ENCODE measurements at regions not wholly inside any gene's neighbourhood (a gene's known extent, or its start where the extent isn't known, plus 50 kb on each side); places are given as distances from the start of the nearest gene placed in this dataset.

GRCh38 chr7:84249656-84250055, 55.1 kb upstream of the SEMA3A start:
- no peak overlapping the region for H3K4me3 ChIP-seq (ENCODE audit: control insufficient read depth, low read depth, low read length)
- no peak for TF ChIP-seq CTCF (conservative IDR thresholded peaks at IDR 0.05; ENCODE audit: control insufficient read depth, insufficient read depth, low read depth, low read length)
- DNase-seq (ENCODE audit: low read depth), result no peak

GRCh38 chr7:84248843-84249242, 54.3 kb upstream of the SEMA3A start:
- no peak for DNase-seq (ENCODE audit: low read depth)
- TF ChIP-seq CTCF (conservative IDR thresholded peaks at IDR 0.05; ENCODE audit: control insufficient read depth, insufficient read depth, low read depth, low read length), result no peak
- no peak overlapping the region for H3K4me3 ChIP-seq (ENCODE audit: control insufficient read depth, low read depth, low read length)

- no peak overlapping the region for H3K4me3 ChIP-seq (ENCODE audit: control insufficient read depth, low read depth, low read length)
- DNase-seq (ENCODE audit: low read depth), result no peak
Observed at GRCh38 chr7:84248267-84248666, 53.7 kb upstream of the SEMA3A start.

GRCh38 chr7:84247591-84247990, 53.0 kb upstream of the SEMA3A start:
- DNase-seq (ENCODE audit: low read depth), result peak; percentile 81
- no peak overlapping the region for H3K4me3 ChIP-seq (ENCODE audit: control insufficient read depth, low read depth, low read length)
- TF ChIP-seq CTCF (conservative IDR thresholded peaks at IDR 0.05; ENCODE audit: control insufficient read depth, insufficient read depth, low read depth, low read length), result peak; percentile 17

More at GRCh38 chr7:84248267-84248666, 53.7 kb upstream of the SEMA3A start:
- TF ChIP-seq CTCF (conservative IDR thresholded peaks at IDR 0.05; ENCODE audit: control insufficient read depth, insufficient read depth, low read depth, low read length), result no peak

- no peak overlapping the region for H3K4me3 ChIP-seq (ENCODE audit: control insufficient read depth, low read depth, low read length)
- TF ChIP-seq CTCF (conservative IDR thresholded peaks at IDR 0.05; ENCODE audit: control insufficient read depth, insufficient read depth, low read depth, low read length), result no peak
- no peak for DNase-seq (ENCODE audit: low read depth)
Observed at GRCh38 chr7:84245835-84246234, 51.2 kb upstream of the SEMA3A start.

Measured in fibroblast of mammary gland (primary cell).